ENCODE measurements at regions not wholly inside any gene's neighbourhood (a gene's known extent, or its start where the extent isn't known, plus 50 kb on each side); places are given as distances from the start of the nearest gene placed in this dataset.

DNA sequence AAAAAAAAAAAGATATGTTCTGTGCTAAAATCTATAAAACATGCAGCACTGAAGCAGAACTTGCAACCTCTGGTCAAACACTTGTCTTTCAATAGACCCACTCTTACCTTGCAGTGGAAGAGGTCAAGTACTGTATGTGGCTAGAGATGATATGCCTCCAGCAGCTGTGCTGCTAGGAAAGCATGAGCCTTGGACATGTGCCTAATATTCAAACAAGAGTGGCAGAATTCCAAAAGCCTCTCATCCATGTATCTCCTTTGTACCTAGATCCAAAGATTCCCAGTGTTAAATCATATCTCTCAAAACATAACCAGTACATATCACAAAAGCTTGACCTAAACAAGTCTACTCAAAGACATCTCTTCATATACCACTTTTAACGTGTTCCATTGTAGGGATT lies 105.0 kb upstream of the CPNE8 start:
- Histone ChIP-seq H3K9me3 (no peaks in the 10 kb centered on the region), H3K27ac (no peak overlapping the region), H3K4me3 (no peak overlapping the region), H3K36me3 (no peaks in the 10 kb centered on the region), H3K4me1 (replicated peaks) (no peaks in the 10 kb centered on the region), H3K27me3 (replicated peaks; ENCODE audit: insufficient read depth) (no peaks in the 10 kb centered on the region)
- no peak for DNase-seq (ENCODE audit: low spot score)
- TF ChIP-seq POLR2AphosphoS5 (IDR thresholded peaks at IDR 0.05) = no peak
- TF ChIP-seq, protein P1, sequence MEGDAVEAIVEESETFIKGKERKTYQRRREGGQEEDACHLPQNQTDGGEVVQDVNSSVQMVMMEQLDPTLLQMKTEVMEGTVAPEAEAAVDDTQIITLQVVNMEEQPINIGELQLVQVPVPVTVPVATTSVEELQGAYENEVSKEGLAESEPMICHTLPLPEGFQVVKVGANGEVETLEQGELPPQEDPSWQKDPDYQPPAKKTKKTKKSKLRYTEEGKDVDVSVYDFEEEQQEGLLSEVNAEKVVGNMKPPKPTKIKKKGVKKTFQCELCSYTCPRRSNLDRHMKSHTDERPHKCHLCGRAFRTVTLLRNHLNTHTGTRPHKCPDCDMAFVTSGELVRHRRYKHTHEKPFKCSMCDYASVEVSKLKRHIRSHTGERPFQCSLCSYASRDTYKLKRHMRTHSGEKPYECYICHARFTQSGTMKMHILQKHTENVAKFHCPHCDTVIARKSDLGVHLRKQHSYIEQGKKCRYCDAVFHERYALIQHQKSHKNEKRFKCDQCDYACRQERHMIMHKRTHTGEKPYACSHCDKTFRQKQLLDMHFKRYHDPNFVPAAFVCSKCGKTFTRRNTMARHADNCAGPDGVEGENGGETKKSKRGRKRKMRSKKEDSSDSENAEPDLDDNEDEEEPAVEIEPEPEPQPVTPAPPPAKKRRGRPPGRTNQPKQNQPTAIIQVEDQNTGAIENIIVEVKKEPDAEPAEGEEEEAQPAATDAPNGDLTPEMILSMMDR (IDR thresholded peaks at IDR 0.05) = no peak
- no peak for TF ChIP-seq POLR2A (IDR thresholded peaks at IDR 0.05)
- 66% methylated on average over 1 of the region's 1 CpG for WGBS
- intact Hi-C loops (cut with DNase I) = no loop called here

DNA sequence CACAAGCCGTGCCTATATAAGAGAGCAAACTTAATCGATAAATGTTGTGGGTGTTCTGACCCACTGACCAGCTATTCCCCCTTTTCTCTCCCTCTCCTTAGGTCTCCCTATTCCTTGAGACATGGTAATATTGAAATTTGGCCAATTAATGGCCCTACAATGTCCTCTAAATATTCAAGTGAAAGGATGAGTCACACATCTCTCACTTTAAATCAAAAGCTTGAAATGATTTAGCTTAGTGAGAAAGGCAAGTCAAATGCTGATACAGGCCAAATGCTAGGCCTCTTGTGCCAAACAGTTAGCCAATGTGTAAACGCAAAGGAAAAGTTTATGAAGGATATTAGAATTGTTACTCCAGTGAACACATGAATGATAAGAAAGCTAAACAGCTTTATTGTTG lies 102.2 kb upstream of the CPNE8 start:
- intact Hi-C loops (cut with DNase I) = no loop called here
- 75% methylated on average over 3 of the region's 3 CpGs for WGBS
- H3K4me1 ChIP-seq (replicated peaks) = no peaks in the 10 kb centered on the region
- H3K36me3 ChIP-seq = no peaks in the 10 kb centered on the region
- no peak overlapping the region for H3K4me3 ChIP-seq
- no peak for DNase-seq (ENCODE audit: low spot score)
- TF ChIP-seq POLR2A (IDR thresholded peaks at IDR 0.05) (no peak), POLR2AphosphoS5 (IDR thresholded peaks at IDR 0.05) (no peak)
- TF ChIP-seq, protein P1 (IDR thresholded peaks at IDR 0.05) = no peak
- H3K27ac ChIP-seq = no peak overlapping the region
- H3K9me3 ChIP-seq = no peaks in the 10 kb centered on the region
- H3K27me3 ChIP-seq (replicated peaks; ENCODE audit: insufficient read depth) = no peaks in the 10 kb centered on the region

DNA sequence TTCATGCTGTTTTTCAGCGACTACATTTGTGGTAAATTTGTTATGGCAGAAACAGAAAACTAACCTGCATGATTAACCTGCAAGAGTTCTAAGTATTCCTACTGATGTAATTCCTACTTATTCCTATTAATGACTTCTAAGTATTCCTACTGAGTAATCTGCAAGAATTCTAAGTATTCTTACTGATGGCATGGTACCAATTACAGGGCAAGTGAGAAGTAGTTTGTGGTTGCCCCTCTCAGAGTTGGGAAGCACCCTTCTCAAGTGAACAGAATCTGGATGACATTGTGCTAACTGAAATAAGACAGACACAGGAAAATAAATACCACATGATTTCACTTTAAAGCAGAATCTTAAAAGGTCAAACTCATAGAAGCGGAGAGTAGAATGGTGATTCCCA lies 100.9 kb upstream of the CPNE8 start:
- no peaks in the 10 kb centered on the region for H3K36me3 ChIP-seq
- no peak overlapping the region for H3K4me3 ChIP-seq
- WGBS = 75% methylated on average over 2 of the region's 2 CpGs
- no peak for DNase-seq (ENCODE audit: low spot score)
- no peaks in the 10 kb centered on the region for H3K27me3 ChIP-seq (replicated peaks; ENCODE audit: insufficient read depth)
- intact Hi-C loops (cut with DNase I) = no loop called here
- no peaks in the 10 kb centered on the region for H3K4me1 ChIP-seq (replicated peaks)
- no peaks in the 10 kb centered on the region for H3K9me3 ChIP-seq
- H3K27ac ChIP-seq = no peak overlapping the region
- TF ChIP-seq, protein P1 (IDR thresholded peaks at IDR 0.05) = no peak
- no peak for TF ChIP-seq POLR2A (IDR thresholded peaks at IDR 0.05)
- TF ChIP-seq POLR2AphosphoS5 (IDR thresholded peaks at IDR 0.05) = no peak

DNA sequence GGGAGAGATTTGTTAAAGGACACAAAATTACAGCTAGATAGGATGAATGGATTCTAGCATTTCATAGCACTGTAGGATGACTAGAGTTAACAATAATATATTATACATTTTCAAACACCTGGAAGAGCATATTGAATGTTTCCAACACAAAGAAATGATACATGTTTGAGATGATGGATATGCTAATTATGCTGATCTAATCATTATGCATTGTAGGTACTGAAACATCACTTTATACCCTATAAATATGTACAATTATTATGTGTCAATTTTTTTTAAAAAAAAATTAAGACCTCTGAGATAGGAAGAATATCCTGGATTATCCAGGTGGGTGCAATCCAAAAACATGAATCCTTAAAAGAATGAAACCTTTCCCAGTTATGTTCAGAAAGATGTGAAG lies 100.3 kb upstream of the CPNE8 start:
- DNase-seq (ENCODE audit: low spot score) = no peak
- no peaks in the 10 kb centered on the region for H3K4me1 ChIP-seq (replicated peaks)
- no peak overlapping the region for H3K4me3 ChIP-seq
- H3K9me3 ChIP-seq = no peaks in the 10 kb centered on the region
- no peak overlapping the region for H3K27ac ChIP-seq
- H3K36me3 ChIP-seq = no peaks in the 10 kb centered on the region
- TF ChIP-seq POLR2AphosphoS5 (IDR thresholded peaks at IDR 0.05) = no peak
- no peak for TF ChIP-seq POLR2A (IDR thresholded peaks at IDR 0.05)
- TF ChIP-seq, protein P1 (IDR thresholded peaks at IDR 0.05) = no peak
- no peaks in the 10 kb centered on the region for H3K27me3 ChIP-seq (replicated peaks; ENCODE audit: insufficient read depth)
- intact Hi-C loops (cut with DNase I) = no loop called here

DNA sequence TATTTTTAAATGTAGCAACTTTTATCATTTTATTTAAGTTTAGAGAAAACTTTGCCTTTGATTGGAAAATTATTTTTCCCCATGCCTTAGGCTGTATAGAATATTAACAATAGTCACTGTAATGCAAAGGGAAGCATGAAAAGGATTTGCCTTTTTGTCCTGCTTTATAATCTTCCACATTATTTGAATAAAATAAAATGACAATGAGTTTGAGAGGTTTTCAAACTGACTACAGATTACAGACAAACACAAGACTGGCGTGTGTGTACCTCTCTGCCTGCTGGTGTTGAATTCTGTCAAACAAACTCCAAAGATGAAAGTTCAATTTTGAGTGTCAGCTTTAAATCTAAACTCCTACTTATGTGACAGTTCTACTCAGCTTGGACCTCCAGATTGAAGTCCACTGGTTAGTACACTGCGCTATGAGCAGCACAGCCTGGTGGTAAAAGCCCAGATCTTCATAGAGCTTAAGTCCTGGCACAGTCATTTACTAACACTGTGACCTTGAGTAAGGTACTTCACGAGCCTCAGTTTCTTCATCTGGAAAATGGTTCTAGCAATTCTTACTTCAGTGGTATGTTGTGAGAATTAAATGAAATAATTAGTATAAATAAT lies 98.3 kb upstream of the CPNE8 start:
- H3K4me1 ChIP-seq (replicated peaks) = no peaks in the 10 kb centered on the region
- WGBS = 80% methylated on average over 3 of the region's 3 CpGs
- no peak for DNase-seq (ENCODE audit: low spot score)
- no peaks in the 10 kb centered on the region for H3K36me3 ChIP-seq
- H3K27me3 ChIP-seq (replicated peaks; ENCODE audit: insufficient read depth) = no peaks in the 10 kb centered on the region
- no peaks in the 10 kb centered on the region for H3K9me3 ChIP-seq
- TF ChIP-seq POLR2A (IDR thresholded peaks at IDR 0.05) (no peak), POLR2AphosphoS5 (IDR thresholded peaks at IDR 0.05) (no peak)
- TF ChIP-seq, protein P1 (IDR thresholded peaks at IDR 0.05) = no peak
- no peak overlapping the region for H3K4me3 ChIP-seq
- intact Hi-C loops (cut with DNase I) = no loop called here
- no peak overlapping the region for H3K27ac ChIP-seq
